ENCODE measurements at regions not wholly inside any gene's neighbourhood (a gene's known extent, or its start where the extent isn't known, plus 50 kb on each side); places are given as distances from the start of the nearest gene placed in this dataset.
"Not testable (repeated sequence)": the region's sequence is repeated elsewhere in the genome, so short reads cannot be mapped to it uniquely, and the experiment has no call there.

- DNase-seq (ENCODE audit: low spot score in 2 of 2) = no peak
- H3K4me1 ChIP-seq = no peaks in the 10 kb centered on the region
- TF ChIP-seq POLR2A (IDR thresholded peaks at IDR 0.05) (no peak), POLR2AphosphoS5 (IDR thresholded peaks at IDR 0.05) (no peak)
- TF ChIP-seq, protein P1, sequence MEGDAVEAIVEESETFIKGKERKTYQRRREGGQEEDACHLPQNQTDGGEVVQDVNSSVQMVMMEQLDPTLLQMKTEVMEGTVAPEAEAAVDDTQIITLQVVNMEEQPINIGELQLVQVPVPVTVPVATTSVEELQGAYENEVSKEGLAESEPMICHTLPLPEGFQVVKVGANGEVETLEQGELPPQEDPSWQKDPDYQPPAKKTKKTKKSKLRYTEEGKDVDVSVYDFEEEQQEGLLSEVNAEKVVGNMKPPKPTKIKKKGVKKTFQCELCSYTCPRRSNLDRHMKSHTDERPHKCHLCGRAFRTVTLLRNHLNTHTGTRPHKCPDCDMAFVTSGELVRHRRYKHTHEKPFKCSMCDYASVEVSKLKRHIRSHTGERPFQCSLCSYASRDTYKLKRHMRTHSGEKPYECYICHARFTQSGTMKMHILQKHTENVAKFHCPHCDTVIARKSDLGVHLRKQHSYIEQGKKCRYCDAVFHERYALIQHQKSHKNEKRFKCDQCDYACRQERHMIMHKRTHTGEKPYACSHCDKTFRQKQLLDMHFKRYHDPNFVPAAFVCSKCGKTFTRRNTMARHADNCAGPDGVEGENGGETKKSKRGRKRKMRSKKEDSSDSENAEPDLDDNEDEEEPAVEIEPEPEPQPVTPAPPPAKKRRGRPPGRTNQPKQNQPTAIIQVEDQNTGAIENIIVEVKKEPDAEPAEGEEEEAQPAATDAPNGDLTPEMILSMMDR (IDR thresholded peaks at IDR 0.05) = no peak
- H3K27ac ChIP-seq = no peak overlapping the region
- no peak overlapping the region for H3K4me3 ChIP-seq
- no peaks in the 10 kb centered on the region for H3K36me3 ChIP-seq
- intact Hi-C loops (cut with DNase I; ENCODE audit: low total_unique reads) = no loop called here
- H3K27me3 ChIP-seq = no peaks in the 10 kb centered on the region
- peaks cover 0 to 7% of the 10 kb centered on the region in 2 donors for H3K9me3 ChIP-seq
These were observed 401.9 kb upstream of the IRX2 start for GRCh38 chr5:3153226-3153858.

DNA sequence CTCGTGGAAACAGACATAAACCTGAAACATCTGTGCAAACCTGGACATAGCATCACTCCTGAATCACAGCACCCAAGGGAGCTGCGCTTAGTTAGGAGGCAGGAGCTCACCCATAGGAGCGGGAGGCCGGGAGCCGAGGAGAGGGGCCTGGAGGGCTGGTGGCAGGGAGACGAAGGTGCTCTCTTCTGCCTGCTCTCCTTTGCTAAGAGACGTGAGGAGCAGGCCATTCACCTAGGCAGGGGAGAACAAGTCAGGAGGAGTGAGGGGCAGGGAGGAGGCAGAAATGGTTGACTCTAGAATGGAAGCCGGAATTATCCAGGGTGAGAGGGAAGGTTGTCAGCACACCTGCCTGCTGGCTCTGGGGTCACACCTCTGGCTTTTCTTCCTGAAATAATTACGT lies 398.4 kb upstream of the IRX2 start:
- intact Hi-C loops (cut with DNase I; ENCODE audit: low total_unique reads) = no loop called here
- H3K27ac ChIP-seq = no peak overlapping the region
- TF ChIP-seq POLR2AphosphoS5 (IDR thresholded peaks at IDR 0.05) = no peak
- TF ChIP-seq, protein P1 (IDR thresholded peaks at IDR 0.05) = no peak
- no peak for TF ChIP-seq POLR2A (IDR thresholded peaks at IDR 0.05)

DNA sequence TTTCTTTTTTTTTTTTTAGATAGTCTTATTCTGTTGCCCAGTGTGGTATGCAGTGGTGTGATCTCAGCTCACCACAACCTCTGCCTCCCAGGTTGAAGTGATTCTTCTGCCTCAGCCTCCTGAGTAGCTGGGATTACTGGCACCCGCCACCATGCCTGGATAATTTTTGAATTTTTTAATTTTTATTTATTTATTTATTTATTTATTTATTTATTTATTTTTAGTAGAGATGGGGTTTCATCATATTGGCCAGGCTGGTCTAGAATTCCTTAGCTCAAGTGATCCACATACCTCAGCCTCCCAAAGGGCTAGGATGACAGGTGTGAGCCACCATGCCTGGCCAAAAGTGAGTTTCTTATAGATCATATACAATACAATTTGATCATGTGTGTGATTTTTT lies 395.9 kb upstream of the IRX2 start:
- H3K27me3 ChIP-seq; H3K36me3 ChIP-seq; H3K4me1 ChIP-seq; DNase-seq (ENCODE audit: low spot score in 2 of 2); H3K27ac ChIP-seq; H3K9me3 ChIP-seq; H3K4me3 ChIP-seq; intact Hi-C loops (cut with DNase I; ENCODE audit: low total_unique reads): not testable (repeated sequence)

More for the DNA sequence above, 398.4 kb upstream of the IRX2 start:
- Histone ChIP-seq H3K36me3 (no peaks in the 10 kb centered on the region), H3K9me3 (peaks cover 0 to 7% of the 10 kb centered on the region in 2 donors), H3K27me3 (no peaks in the 10 kb centered on the region), H3K4me3 (no peak overlapping the region), H3K4me1 (no peaks in the 10 kb centered on the region)
- DNase-seq (ENCODE audit: low spot score in 2 of 2) = no peak

DNA sequence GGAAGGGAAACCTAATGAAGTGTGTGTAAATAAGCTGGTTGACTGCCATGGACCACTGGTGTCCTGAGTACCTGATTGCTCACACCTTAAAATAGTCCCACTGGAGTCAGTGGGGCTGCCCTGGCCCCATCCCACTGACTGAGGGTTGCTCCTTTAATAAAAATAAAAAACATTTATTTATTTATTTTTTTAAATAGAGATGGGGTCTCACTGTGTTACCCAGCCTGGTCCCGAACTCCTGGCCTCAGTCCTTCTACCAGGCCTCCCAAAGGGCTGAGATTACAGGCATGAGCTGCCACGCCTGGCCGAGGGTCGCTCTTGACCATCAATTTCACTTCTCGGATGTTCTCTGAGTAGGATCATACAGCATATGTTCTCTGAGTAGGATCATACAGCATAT lies 394.2 kb upstream of the IRX2 start:
- Histone ChIP-seq H3K27me3 (no peaks in the 10 kb centered on the region), H3K9me3 (no peaks in the 10 kb centered on the region), H3K27ac (no peak overlapping the region), H3K36me3 (no peaks in the 10 kb centered on the region), H3K4me3 (no peak overlapping the region), H3K4me1 (no peaks in the 10 kb centered on the region)
- DNase-seq (ENCODE audit: low spot score in 2 of 2) = no peak
- TF ChIP-seq, protein P1 (IDR thresholded peaks at IDR 0.05) = no peak
- intact Hi-C loops (cut with DNase I; ENCODE audit: low total_unique reads) = loop anchor here (2.0 kb wide), 1 partner anchor 75 kb away; no protein-coding TSS in a partner anchor

DNA sequence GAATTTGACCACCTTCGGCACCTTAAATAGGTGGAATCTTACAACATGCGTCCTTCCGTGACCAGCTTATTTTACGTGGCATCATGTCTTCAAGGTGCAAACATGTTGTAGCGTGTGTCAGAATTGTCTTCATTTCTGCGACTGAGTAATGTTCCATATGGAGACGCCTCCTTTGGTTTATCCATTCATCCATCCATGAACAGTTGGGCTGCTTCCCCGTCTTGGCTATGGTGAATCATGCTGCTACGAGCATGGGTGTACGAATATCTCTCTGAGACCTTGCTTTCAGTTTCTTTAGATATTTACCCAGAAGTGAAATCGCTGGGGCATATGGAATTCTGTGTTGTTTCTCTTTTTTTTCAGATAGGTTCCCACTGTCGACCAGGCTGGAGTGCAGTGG lies 391.9 kb upstream of the IRX2 start:
- no peaks in the 10 kb centered on the region for H3K9me3 ChIP-seq
- H3K27me3 ChIP-seq = no peaks in the 10 kb centered on the region
- no peak overlapping the region for H3K27ac ChIP-seq
- no peak for DNase-seq (ENCODE audit: low spot score in 2 of 2)
- no peak for TF ChIP-seq POLR2A (IDR thresholded peaks at IDR 0.05)
- TF ChIP-seq POLR2AphosphoS5 (IDR thresholded peaks at IDR 0.05) = no peak
- TF ChIP-seq, protein P1 (IDR thresholded peaks at IDR 0.05) = no peak
- H3K36me3 ChIP-seq = no peaks in the 10 kb centered on the region
- intact Hi-C loops (cut with DNase I; ENCODE audit: low total_unique reads) = no loop called here
- H3K4me1 ChIP-seq = no peaks in the 10 kb centered on the region
- H3K4me3 ChIP-seq = no peak overlapping the region

All from breast epithelium (tissue), 4 donors.